ENCODE measurements at regions not wholly inside any gene's neighbourhood (a gene's known extent, or its start where the extent isn't known, plus 50 kb on each side); places are given as distances from the start of the nearest gene placed in this dataset.

DNA sequence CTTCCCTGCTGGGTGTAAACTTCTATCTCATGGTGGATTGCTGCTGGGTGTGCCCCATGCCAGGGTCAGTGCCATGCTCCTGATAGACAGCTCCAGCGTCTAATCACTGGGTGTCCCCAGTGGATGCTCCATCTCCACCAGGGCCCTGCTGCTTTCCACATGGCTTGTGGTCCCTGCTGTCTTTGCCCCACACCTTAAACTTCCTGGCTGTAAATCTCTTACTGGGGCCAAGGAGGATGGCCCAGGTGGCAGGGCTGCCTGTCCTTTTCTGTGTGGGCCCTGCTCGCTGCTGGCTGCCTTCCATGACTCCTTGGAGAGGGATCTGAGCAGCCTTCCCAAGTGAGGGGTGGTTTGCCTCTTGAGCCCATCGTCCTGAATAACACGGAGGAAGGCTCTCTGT, 51.8 kb downstream of the RGS12 start:
- TF ChIP-seq, protein P1, sequence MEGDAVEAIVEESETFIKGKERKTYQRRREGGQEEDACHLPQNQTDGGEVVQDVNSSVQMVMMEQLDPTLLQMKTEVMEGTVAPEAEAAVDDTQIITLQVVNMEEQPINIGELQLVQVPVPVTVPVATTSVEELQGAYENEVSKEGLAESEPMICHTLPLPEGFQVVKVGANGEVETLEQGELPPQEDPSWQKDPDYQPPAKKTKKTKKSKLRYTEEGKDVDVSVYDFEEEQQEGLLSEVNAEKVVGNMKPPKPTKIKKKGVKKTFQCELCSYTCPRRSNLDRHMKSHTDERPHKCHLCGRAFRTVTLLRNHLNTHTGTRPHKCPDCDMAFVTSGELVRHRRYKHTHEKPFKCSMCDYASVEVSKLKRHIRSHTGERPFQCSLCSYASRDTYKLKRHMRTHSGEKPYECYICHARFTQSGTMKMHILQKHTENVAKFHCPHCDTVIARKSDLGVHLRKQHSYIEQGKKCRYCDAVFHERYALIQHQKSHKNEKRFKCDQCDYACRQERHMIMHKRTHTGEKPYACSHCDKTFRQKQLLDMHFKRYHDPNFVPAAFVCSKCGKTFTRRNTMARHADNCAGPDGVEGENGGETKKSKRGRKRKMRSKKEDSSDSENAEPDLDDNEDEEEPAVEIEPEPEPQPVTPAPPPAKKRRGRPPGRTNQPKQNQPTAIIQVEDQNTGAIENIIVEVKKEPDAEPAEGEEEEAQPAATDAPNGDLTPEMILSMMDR (IDR thresholded peaks at IDR 0.05; ENCODE audit: insufficient read depth, low read depth, low read length), result no peak
- no peak for TF ChIP-seq EZH2 (IDR thresholded peaks at IDR 0.05; ENCODE audit: insufficient read depth, low read length)
